ENCODE measurements at regions not wholly inside any gene's neighbourhood (a gene's known extent, or its start where the extent isn't known, plus 50 kb on each side); places are given as distances from the start of the nearest gene placed in this dataset.
"Not testable (repeated sequence)": the region's sequence is repeated elsewhere in the genome, so short reads cannot be mapped to it uniquely, and the experiment has no call there.

- no peak for DNase-seq (ENCODE audit: low spot score)
Measured at GRCh38 chr7:8809320-8809719, 375.9 kb downstream of the NXPH1 start.

GRCh38 chr7:8817448-8818036, 384.1 kb downstream of the NXPH1 start:
- no peak for DNase-seq (ENCODE audit: low spot score)

DNA sequence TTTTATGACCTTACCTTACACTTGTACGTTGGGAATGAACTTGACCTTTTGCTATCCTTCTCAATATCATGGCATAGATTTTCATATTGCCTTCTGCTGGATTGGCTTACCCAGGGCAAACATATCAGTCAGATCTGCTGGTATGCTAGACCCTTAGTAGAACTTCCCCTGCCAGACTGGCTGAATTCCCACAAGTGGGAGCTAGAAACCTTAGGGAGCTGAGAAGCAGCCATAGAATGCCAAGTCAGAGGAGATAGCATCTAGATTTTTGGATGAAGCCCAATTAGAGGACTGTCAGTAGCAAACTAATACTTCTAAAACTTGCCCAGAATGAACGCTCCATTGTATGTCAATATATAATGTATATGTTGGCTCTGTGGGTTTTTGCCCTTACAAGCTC, 385.0 kb downstream of the NXPH1 start:
- DNase-seq (ENCODE audit: low spot score): no peak

DNA sequence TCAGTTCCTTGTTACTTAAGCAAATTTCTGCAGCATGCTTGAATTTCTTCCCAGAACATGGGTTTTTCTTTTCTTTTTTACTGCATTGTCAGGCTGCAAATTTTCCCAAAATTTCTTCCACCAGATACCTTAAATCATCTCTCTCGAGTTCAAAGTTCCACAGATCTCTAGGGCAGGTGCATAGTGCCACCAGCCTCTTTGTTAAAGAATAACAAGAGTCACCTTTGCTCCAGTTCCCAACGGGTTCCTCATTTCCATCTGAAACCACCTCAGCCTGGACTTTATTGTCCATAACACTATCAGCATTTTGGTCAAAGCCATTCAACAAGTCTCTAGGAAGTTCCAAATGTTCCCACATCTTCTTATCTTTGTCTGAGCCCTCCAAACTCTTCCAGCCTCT, 389.2 kb downstream of the NXPH1 start:
- DNase-seq (ENCODE audit: low spot score): no peak

DNA sequence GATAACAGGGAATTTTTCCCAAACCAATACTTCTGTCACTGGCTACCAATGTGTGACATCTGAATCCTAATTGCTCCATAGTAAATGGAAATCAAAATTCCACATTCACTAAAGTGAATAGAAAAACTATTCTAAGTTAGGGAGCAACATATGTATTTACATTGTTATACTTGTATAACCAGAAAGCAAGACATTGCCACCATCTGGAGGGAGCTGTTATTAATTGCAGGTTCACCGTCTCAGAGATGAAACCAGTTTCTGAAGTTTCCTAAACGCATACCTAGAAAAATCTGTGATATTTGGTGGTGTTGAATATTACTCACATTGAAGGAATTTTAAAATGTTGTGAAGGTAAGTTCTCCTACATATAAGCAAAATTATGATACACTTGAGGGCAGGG, 390.1 kb downstream of the NXPH1 start:
- DNase-seq (ENCODE audit: low spot score): no peak

DNA sequence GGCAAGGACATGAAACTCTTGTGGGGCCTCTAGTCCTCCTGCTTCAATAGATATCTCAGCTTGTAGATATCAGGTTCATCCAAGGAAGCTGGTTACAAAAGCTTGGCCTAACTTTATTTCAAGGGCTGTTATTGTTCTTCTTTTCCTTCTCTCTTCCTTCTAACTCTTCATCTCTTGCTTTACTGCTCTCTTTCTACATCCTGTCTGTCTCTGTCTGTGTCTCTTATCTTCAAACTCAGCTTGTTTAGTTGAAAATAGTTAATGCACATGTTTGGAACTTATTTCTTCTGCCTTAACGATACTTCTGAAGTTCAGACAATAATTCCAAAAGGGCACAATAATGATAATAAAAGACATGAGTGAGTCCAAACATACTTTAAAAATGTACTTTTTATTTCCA, 393.9 kb downstream of the NXPH1 start:
- no peak for DNase-seq (ENCODE audit: low spot score)

DNA sequence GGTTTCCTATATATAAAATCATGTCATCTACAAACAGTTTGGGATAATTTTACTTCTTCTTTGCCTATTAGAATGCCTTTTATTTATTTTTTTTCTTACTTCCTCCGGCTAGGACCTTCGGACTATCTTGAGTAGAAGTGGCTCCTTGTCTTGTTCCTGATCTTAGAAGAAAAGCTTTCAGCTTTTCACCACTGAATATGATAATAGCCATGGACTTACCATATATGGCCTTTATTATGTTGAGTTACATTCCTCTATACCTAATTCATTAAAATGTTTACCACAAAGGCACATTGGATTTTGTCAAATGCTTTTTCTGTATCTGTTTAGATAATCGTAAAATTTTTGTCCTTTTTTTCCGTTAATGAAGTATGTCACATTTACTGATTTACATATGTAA, 395.7 kb downstream of the NXPH1 start:
- no peak for DNase-seq (ENCODE audit: low spot score)

- no peak for DNase-seq (ENCODE audit: low spot score)
Measured at GRCh38 chr7:8831376-8831775, 398.0 kb downstream of the NXPH1 start.

GRCh38 chr7:8833355-8833754, 399.9 kb downstream of the NXPH1 start:
- no peak for DNase-seq (ENCODE audit: low spot score)

- DNase-seq (ENCODE audit: low spot score): no peak
Measured at GRCh38 chr7:8841171-8841570, 407.8 kb downstream of the NXPH1 start.

DNA sequence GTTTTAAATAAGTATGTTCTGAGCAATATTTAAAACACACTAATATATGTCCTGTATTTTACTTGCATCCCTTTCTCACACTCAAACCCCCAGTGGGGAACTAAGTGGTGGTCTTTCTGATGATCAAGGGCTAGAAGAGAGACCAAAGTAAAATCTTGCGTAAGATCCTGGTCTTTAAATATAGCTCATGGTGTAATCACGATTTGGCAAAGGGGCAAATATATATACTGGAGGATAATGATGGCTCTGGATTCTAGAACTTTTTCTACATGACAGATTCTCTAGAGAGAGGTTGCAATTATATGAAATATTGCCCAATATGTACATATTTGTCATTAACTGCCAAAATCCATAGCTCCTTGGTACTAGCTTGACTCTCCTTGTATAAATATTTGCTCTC, 438.3 kb downstream of the NXPH1 start:
- no peak for DNase-seq (ENCODE audit: low spot score)

GRCh38 chr7:8881916-8882315, 448.5 kb downstream of the NXPH1 start:
- no peak for DNase-seq (ENCODE audit: low spot score)

DNA sequence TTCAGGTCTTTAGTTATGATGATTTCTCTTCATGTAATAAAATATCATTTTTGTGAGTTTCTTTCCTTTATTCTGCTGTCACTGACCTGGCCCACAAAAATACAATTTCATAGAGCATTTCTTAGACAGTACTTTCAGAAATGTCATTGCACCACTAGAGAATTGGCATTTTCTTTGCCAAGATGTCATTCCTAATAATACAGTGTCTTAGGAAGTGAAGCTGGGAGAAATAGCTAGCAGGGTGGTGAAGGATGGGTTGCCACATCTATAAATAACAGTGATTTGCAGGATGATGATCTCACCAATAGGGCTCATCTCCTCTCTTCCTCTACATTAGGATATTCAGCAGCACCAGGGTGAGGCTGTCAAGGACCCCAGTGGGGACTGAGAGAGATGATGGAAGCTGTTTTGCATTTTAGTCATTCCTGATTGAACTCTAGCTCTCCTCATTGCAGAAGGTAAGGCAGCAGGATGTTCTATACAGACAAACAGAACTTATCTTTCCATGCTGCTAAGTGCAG, 452.1 kb downstream of the NXPH1 start:
- DNase-seq (ENCODE audit: low spot score): no peak

- DNase-seq (ENCODE audit: low spot score): not testable (repeated sequence)
Measured at GRCh38 chr7:8890346-8890745, 456.9 kb downstream of the NXPH1 start.

GRCh38 chr7:8893775-8894174, 460.4 kb downstream of the NXPH1 start:
- no peak for DNase-seq (ENCODE audit: low spot score)

DNA sequence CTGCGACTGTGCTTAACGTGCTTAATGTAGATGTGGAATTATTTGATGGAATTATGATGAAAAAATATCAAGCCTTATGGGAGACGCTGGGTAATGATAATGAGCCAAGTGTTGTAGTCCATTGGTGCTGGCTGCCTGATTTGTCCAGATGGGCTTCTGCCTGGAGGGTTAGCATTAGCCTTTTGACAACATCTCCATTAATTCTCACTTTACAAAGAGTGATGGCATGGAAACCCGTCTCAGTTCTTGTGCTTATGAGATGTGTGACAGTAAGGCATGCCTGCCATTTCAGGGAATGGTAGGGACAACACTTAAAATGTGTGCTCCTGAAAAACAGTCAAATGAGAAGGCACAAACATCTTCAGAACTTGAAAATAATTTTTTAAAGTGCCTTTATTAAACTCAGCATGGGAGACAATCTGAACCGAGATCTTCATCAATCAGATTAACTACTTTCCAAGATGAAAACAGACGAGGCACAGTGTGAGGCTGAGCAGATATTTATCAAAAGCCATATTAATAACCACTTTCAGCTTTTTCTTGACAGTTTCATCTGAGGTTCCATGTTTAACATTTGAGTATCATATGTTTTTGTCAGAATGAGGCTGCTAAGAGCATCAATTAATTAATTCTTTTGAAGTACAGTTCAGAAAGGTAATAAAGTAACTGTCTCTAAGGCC, 473.1 kb downstream of the NXPH1 start:
- DNase-seq (ENCODE audit: low spot score): no peak

GRCh38 chr7:8908889-8909288, 475.5 kb downstream of the NXPH1 start:
- no peak for DNase-seq (ENCODE audit: low spot score)

GRCh38 chr7:8913682-8914081, 480.3 kb downstream of the NXPH1 start:
- no peak for DNase-seq (ENCODE audit: low spot score)

DNA sequence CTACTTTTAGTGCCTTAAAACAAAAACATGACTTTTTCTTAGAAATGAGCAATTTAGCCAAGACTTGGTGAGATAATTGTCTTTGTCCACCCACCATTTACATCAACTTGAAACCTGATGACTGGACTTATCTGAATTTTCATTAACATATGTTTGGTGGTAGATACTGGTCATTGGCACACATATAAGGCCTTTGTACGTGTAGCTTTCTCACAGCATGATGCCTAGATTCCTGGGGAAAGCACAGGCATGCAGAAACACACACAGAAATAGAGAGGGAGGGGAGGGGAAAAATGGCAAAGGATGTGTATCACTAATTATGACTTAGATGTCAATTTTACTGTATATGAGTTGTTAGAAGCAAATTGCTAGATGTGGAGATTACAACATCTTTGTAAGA, 488.4 kb downstream of the NXPH1 start:
- no peak for DNase-seq (ENCODE audit: low spot score)

- DNase-seq (ENCODE audit: low spot score): no peak
Measured at GRCh38 chr7:8922726-8923125, 489.3 kb downstream of the NXPH1 start.

DNA sequence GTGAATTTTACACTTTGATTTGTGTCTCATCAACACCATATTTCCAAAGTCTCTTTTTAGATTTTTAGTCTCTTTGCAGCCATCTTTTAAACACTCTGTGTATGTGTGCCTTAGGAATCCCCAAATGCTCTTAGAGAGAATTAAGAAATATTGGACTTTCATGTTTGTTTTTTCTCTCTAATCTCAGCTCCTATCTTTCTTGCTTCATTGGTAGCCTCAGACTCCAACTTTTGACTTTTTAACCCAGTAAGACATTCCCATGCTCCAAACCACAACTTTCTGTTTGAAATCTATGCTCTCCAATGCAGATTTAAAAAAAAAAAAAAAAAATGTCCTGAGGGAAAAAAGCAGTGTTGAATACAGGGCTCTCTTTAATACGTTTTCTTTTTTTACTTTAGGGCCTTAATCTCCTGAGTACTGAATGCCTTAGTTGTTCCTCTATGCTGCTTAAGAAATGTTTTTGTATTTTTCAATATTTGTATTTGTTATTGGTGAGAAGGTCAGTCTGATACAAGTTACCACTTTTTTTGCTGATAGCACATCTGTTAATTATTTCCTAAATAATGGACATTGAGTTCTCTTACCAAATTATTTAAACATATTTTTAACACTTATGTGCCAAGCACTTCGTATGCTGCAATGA, 489.9 kb downstream of the NXPH1 start:
- no peak for DNase-seq (ENCODE audit: low spot score)

GRCh38 chr7:8931906-8932646, 498.7 kb downstream of the NXPH1 start:
- DNase-seq (ENCODE audit: low spot score): no peak

GRCh38 chr7:8932751-8933150, 499.3 kb downstream of the NXPH1 start:
- no peak for DNase-seq (ENCODE audit: low spot score)

All from CD4-positive, alpha-beta T cell treated with Interleukin-2 at 100 ng/mL for 4 hours (primary cell).